ENCODE measurements at regions not wholly inside any gene's neighbourhood (a gene's known extent, or its start where the extent isn't known, plus 50 kb on each side); places are given as distances from the start of the nearest gene placed in this dataset.

DNA sequence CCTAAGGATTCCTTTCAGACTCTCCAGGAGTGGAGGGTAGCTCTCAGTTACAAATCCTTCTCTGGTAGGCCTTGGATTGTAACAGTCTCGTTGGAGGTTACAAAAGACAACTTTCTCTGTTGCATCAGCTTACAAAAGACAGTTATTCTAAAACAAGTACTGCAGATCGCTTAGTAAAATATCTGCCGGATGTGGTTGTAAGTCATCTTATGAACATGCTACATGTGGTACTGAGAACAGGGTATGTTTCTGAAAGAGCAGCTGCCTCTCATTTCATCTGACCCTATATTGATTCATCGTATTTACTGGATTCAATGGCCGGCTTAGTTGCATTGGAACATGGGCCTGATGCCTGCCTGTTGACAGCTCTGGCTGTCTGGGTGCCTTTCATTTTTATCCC, 157.4 kb downstream of the PTCSC3 start:
- TF ChIP-seq, protein P1, sequence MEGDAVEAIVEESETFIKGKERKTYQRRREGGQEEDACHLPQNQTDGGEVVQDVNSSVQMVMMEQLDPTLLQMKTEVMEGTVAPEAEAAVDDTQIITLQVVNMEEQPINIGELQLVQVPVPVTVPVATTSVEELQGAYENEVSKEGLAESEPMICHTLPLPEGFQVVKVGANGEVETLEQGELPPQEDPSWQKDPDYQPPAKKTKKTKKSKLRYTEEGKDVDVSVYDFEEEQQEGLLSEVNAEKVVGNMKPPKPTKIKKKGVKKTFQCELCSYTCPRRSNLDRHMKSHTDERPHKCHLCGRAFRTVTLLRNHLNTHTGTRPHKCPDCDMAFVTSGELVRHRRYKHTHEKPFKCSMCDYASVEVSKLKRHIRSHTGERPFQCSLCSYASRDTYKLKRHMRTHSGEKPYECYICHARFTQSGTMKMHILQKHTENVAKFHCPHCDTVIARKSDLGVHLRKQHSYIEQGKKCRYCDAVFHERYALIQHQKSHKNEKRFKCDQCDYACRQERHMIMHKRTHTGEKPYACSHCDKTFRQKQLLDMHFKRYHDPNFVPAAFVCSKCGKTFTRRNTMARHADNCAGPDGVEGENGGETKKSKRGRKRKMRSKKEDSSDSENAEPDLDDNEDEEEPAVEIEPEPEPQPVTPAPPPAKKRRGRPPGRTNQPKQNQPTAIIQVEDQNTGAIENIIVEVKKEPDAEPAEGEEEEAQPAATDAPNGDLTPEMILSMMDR (IDR thresholded peaks at IDR 0.05 in 8 of 11, conservative IDR thresholded peaks at IDR 0.05 in 3 of 11) = no peak
- TF ChIP-seq POLR2AphosphoS5 (IDR thresholded peaks at IDR 0.05) (no peak), POLR2A (IDR thresholded peaks at IDR 0.05) (no peak)

Measured in spleen (tissue), 7 donors.